Activated CD8-positive, alpha-beta T cell treated with anti-CD3 and anti-CD28 coated beads for 36 hours (primary cell): ENCODE measurements at regions not wholly inside any gene's neighbourhood (a gene's known extent, or its start where the extent isn't known, plus 50 kb on each side); places are given as distances from the start of the nearest gene placed in this dataset.

Experiments used
- ATAC-seq: fragments of 200-7000 bp; cut with Tn5 transposase; one replicate; pipeline ENCODE4 v1.10.0; 2021; ENCODE audit warnings: mild to moderate bottlenecking, moderate library complexity
- CTCF ChIA-PET: fragments of 350-600 bp; sonication (Branson Sonifier 250); formaldehyde crosslinking; loops from one replicate; lab custom pipeline; 2021; ENCODE audit warnings: antibody characterized with exemption; lab: Charles Lee
- POLR2A ChIA-PET: fragments of 350-600 bp; sonication (Branson Sonifier 250); formaldehyde crosslinking; loops from one replicate; lab custom pipeline; 2021; ENCODE audit warnings: antibody characterized with exemption; lab: Charles Lee
- DNase-seq: peaks from one replicate; pipeline ENCODE4 v3.0.0-alpha.2; 2020
- H3K27ac Mint-ChIP-seq: one replicate; pipeline ENCODE4 v1.8.0; 2021; ENCODE audit warnings: mild to moderate bottlenecking, mixed read lengths
- H3K27me3 Mint-ChIP-seq: one replicate; pipeline ENCODE4 v1.8.0; 2021; ENCODE audit warnings: mixed read lengths
- H3K36me3 Mint-ChIP-seq: one replicate; pipeline ENCODE4 v1.8.0; 2021; ENCODE audit warnings: low read depth, mixed read lengths
- H3K4me1 Mint-ChIP-seq: one replicate; pipeline ENCODE4 v1.8.0; 2021; ENCODE audit warnings: low read depth, mixed read lengths
- H3K4me3 Mint-ChIP-seq: one replicate; pipeline ENCODE4 v1.8.0; 2021; ENCODE audit warnings: mild to moderate bottlenecking, moderate library complexity, mixed read lengths
- H3K9me3 Mint-ChIP-seq: one replicate; pipeline ENCODE4 v1.8.0; 2021; ENCODE audit warnings: mixed read lengths
- intact Hi-C: fragments of 100-400 bp; cut with micrococcal nuclease; formaldehyde crosslinking; loops from one replicate; pipeline ENCODE4 v1.10.0; 2022
- TF ChIP-seq, protein P1 (sequence below): fragments of 200-600 bp; IDR thresholded peaks from one replicate; pipeline ENCODE4 v1.8.0; 2022; ENCODE audit warnings: antibody characterized with exemption, mild to moderate bottlenecking

- Mint-ChIP-seq H3K27ac (no peak overlapping the region), H3K4me3 (no peak overlapping the region), H3K27me3 (peaks cover 9% of the 10 kb centered on the region), H3K9me3 (peaks cover 5% of the 10 kb centered on the region), H3K36me3 (no peaks in the 10 kb centered on the region), H3K4me1 (no peaks in the 10 kb centered on the region)
- DNase-seq (no peak), ATAC-seq (no peak)
- intact Hi-C loops = no loop called here
- CTCF ChIA-PET = no interaction called here
- POLR2A ChIA-PET = no interaction called here
- TF ChIP-seq, protein P1, sequence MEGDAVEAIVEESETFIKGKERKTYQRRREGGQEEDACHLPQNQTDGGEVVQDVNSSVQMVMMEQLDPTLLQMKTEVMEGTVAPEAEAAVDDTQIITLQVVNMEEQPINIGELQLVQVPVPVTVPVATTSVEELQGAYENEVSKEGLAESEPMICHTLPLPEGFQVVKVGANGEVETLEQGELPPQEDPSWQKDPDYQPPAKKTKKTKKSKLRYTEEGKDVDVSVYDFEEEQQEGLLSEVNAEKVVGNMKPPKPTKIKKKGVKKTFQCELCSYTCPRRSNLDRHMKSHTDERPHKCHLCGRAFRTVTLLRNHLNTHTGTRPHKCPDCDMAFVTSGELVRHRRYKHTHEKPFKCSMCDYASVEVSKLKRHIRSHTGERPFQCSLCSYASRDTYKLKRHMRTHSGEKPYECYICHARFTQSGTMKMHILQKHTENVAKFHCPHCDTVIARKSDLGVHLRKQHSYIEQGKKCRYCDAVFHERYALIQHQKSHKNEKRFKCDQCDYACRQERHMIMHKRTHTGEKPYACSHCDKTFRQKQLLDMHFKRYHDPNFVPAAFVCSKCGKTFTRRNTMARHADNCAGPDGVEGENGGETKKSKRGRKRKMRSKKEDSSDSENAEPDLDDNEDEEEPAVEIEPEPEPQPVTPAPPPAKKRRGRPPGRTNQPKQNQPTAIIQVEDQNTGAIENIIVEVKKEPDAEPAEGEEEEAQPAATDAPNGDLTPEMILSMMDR = no peak
Observed at GRCh38 chr22:49425356-49425755, 402.3 kb downstream of the BRD1 start.

GRCh38 chr22:49424893-49425270, 402.8 kb downstream of the BRD1 start:
- Mint-ChIP-seq H3K4me3 (no peak overlapping the region), H3K36me3 (no peaks in the 10 kb centered on the region), H3K27me3 (peaks cover 7% of the 10 kb centered on the region), H3K27ac (no peak overlapping the region), H3K9me3 (peaks cover 5% of the 10 kb centered on the region), H3K4me1 (no peaks in the 10 kb centered on the region)
- no peak for ATAC-seq
- ChIA-PET CTCF (no interaction called here), POLR2A (no interaction called here)
- TF ChIP-seq, protein P1 = no peak
- DNase-seq = no peak
- intact Hi-C loops = no loop called here

- peaks cover 2% of the 10 kb centered on the region for H3K27me3 Mint-ChIP-seq
- no peak overlapping the region for H3K4me3 Mint-ChIP-seq
- intact Hi-C loops = no loop called here
- no peak overlapping the region for H3K27ac Mint-ChIP-seq
- ATAC-seq (no peak), DNase-seq (no peak)
- H3K9me3 Mint-ChIP-seq = peaks cover 5% of the 10 kb centered on the region
- no peaks in the 10 kb centered on the region for H3K36me3 Mint-ChIP-seq
- H3K4me1 Mint-ChIP-seq = no peaks in the 10 kb centered on the region
- CTCF ChIA-PET = no interaction called here
- POLR2A ChIA-PET = no interaction called here
- TF ChIP-seq, protein P1 = no peak
Observed at GRCh38 chr22:49423125-49423650, 404.5 kb downstream of the BRD1 start.

- Mint-ChIP-seq H3K36me3 (no peaks in the 10 kb centered on the region), H3K4me1 (no peaks in the 10 kb centered on the region), H3K27ac (no peak overlapping the region), H3K27me3 (peaks cover 2% of the 10 kb centered on the region), H3K4me3 (no peak overlapping the region), H3K9me3 (peaks cover 5% of the 10 kb centered on the region)
- TF ChIP-seq, protein P1 = no peak
- POLR2A ChIA-PET = no interaction called here
- intact Hi-C loops = no loop called here
- CTCF ChIA-PET = no interaction called here
- no peak for ATAC-seq
- no peak for DNase-seq
Observed at GRCh38 chr22:49422701-49423100, 405.0 kb downstream of the BRD1 start.

DNA sequence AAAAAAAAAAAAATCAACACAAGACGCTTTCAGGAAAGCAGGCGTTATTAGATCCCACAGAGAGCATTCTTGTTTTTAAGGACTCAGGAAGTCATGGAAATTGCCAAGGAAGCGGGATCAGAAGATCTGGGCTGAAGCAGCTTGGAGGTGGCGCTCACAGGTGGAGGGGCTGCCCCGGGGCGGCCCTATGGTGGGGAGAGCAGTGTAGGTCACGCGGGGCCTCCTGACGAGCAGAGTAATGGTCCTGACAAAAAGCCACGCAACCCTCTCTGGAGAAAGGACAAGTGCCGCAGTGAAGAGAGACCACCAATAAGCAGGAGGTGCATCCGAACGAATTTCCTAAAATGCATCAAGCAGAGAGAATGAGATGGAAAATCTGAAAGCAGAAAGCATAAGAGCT, 407.0 kb downstream of the BRD1 start:
- H3K27ac Mint-ChIP-seq = no peak overlapping the region
- no peak for DNase-seq
- no peak for ATAC-seq
- ChIA-PET CTCF (no interaction called here), POLR2A (no interaction called here)
- TF ChIP-seq, protein P1 = no peak
- intact Hi-C loops = no loop called here
- no peak overlapping the region for H3K4me3 Mint-ChIP-seq
- peaks cover 4% of the 10 kb centered on the region for H3K27me3 Mint-ChIP-seq
- no peaks in the 10 kb centered on the region for H3K4me1 Mint-ChIP-seq
- H3K9me3 Mint-ChIP-seq = peaks cover 5% of the 10 kb centered on the region
- no peaks in the 10 kb centered on the region for H3K36me3 Mint-ChIP-seq
